Upper lobe of right lung (tissue), 1 donor: ENCODE measurements at regions not wholly inside any gene's neighbourhood (a gene's known extent, or its start where the extent isn't known, plus 50 kb on each side); places are given as distances from the start of the nearest gene placed in this dataset.

Source experiments
- ATAC-seq: fragments of 200-7000 bp; cut with Tn5 transposase; one replicate; pipeline ENCODE4 v1.9.1; 2020; ENCODE audit warnings: mild to moderate bottlenecking, moderate library complexity
- DNase-seq: peaks from one replicate; pipeline ENCODE4 v3.0.0-alpha.2; 2020
- H3K27ac ChIP-seq: fragments of 200-600 bp; one replicate; pipeline ENCODE4 v1.8.0; 2022
- H3K27me3 ChIP-seq: fragments of 200-600 bp; one replicate; pipeline ENCODE4 v1.8.0; 2022; ENCODE audit warnings: mild to moderate bottlenecking
- H3K36me3 ChIP-seq: fragments of 200-600 bp; one replicate; pipeline ENCODE4 v1.8.0; 2022
- H3K4me1 ChIP-seq: fragments of 200-600 bp; one replicate; pipeline ENCODE4 v1.8.0; 2022
- H3K4me3 ChIP-seq: fragments of 200-600 bp; one replicate; pipeline ENCODE4 v1.8.0; 2022; ENCODE audit warnings: mild to moderate bottlenecking
- H3K9me3 ChIP-seq: fragments of 200-600 bp; one replicate; pipeline ENCODE4 v1.8.0; 2022
- CTCF ChIP-seq: fragments of 200-600 bp; IDR thresholded peaks from one replicate; pipeline ENCODE4 v1.8.0; 2022; ENCODE audit warnings: antibody characterized with exemption
- intact Hi-C: fragments of 100-400 bp; cut with DNase I; formaldehyde crosslinking; loops from one replicate; pipeline ENCODE4 v1.11.0; 2022
- donor health status: DM: no; HTN: yes; CAD: no; lungs with severe emphysema.

GRCh38 chr3:72257738-72258137 lies 472.8 kb upstream of the PROK2 start:
- H3K4me1 ChIP-seq, result peaks cover 18% of the 10 kb centered on the region

GRCh38 chr3:72257203-72257602 lies 472.3 kb upstream of the PROK2 start:
- ATAC-seq, result no peak
- intact Hi-C loops, result no loop called here
- DNase-seq, result no peak
- no peak for TF ChIP-seq CTCF
- Histone ChIP-seq H3K27ac (no peak overlapping the region), H3K4me1 (peaks cover 18% of the 10 kb centered on the region), H3K9me3 (no peaks in the 10 kb centered on the region), H3K27me3 (no peaks in the 10 kb centered on the region), H3K4me3 (no peak overlapping the region), H3K36me3 (no peaks in the 10 kb centered on the region)

More at GRCh38 chr3:72257738-72258137, 472.8 kb upstream of the PROK2 start:
- Histone ChIP-seq H3K4me3 (no peak overlapping the region), H3K9me3 (no peaks in the 10 kb centered on the region), H3K27me3 (no peaks in the 10 kb centered on the region), H3K27ac (no peak overlapping the region), H3K36me3 (no peaks in the 10 kb centered on the region)
- intact Hi-C loops, result no loop called here
- TF ChIP-seq CTCF, result no peak
- no peak for DNase-seq
- ATAC-seq, result no peak

GRCh38 chr3:72256716-72257115 lies 471.8 kb upstream of the PROK2 start:
- DNase-seq (no peak), ATAC-seq (no peak)
- H3K4me1 ChIP-seq, result peaks cover 18% of the 10 kb centered on the region
- no peak for TF ChIP-seq CTCF
- intact Hi-C loops, result no loop called here
- H3K9me3 ChIP-seq, result no peaks in the 10 kb centered on the region
- H3K4me3 ChIP-seq, result no peak overlapping the region
- H3K36me3 ChIP-seq, result no peaks in the 10 kb centered on the region
- H3K27ac ChIP-seq, result no peak overlapping the region
- no peaks in the 10 kb centered on the region for H3K27me3 ChIP-seq

- DNase-seq, result peak; percentile 77
- no peaks in the 10 kb centered on the region for H3K27me3 ChIP-seq
- H3K36me3 ChIP-seq, result no peaks in the 10 kb centered on the region
- peak; percentile 65 for ATAC-seq
- intact Hi-C loops, result no loop called here
- peak overlapping the region; percentile 51 for H3K27ac ChIP-seq
- H3K4me1 ChIP-seq, result peaks cover 18% of the 10 kb centered on the region
- no peak for TF ChIP-seq CTCF
- H3K4me3 ChIP-seq, result no peak overlapping the region
- no peaks in the 10 kb centered on the region for H3K9me3 ChIP-seq
Observed at GRCh38 chr3:72255791-72256559, 471.0 kb upstream of the PROK2 start.

- H3K27ac ChIP-seq, result peak overlapping the region; percentile 51
- no peak overlapping the region for H3K4me3 ChIP-seq
- DNase-seq (no peak), ATAC-seq (peak; percentile 74)
- no peak for TF ChIP-seq CTCF
- no peaks in the 10 kb centered on the region for H3K9me3 ChIP-seq
- H3K36me3 ChIP-seq, result no peaks in the 10 kb centered on the region
- intact Hi-C loops, result no loop called here
- no peaks in the 10 kb centered on the region for H3K27me3 ChIP-seq
- peaks cover 18% of the 10 kb centered on the region for H3K4me1 ChIP-seq
Observed at GRCh38 chr3:72255191-72255590, 470.2 kb upstream of the PROK2 start.
